Mesenchymal stem cell (in vitro differentiated cells and primary cell): ENCODE measurements at regions not wholly inside any gene's neighbourhood (a gene's known extent, or its start where the extent isn't known, plus 50 kb on each side); places are given as distances from the start of the nearest gene placed in this dataset.

ENCODE experiments used
- DNase-seq: peaks from one replicate; pipeline ENCODE4 v3.0.0-alpha.2; 2013
- H2AFZ ChIP-seq: one replicate; pipeline ENCODE4 v1.6.1; 2013; ENCODE audit warnings: low read depth, mild to moderate bottlenecking, control low read depth, inconsistent platforms, low read length, moderate library complexity
- H2AK5ac ChIP-seq: 2 replicates; pipeline ENCODE4 v1.6.1; 2013; ENCODE audit warnings: low read length, moderate library complexity, mild to moderate bottlenecking, inconsistent platforms; ENCODE audit not compliant: severe bottlenecking
- H2BK120ac ChIP-seq: one replicate; pipeline ENCODE4 v1.6.1; 2013; ENCODE audit warnings: low read depth, mild to moderate bottlenecking, inconsistent platforms, low read length, moderate library complexity
- H2BK12ac ChIP-seq, 2 experiments: one replicate each; pipeline ENCODE4 v1.6.1; 2013; ENCODE audit warnings: inconsistent platforms in 2 of 2, low read length in 2 of 2, mild to moderate bottlenecking in 2 of 2, moderate library complexity in 2 of 2, control low read depth in 1 of 2
- H2BK15ac ChIP-seq: one replicate; pipeline ENCODE4 v1.6.1; 2013; ENCODE audit warnings: mild to moderate bottlenecking, low read depth, inconsistent platforms; ENCODE audit not compliant: poor library complexity, severe bottlenecking
- H2BK5ac ChIP-seq: 2 replicates; pipeline ENCODE4 v1.6.1; 2013; ENCODE audit warnings: low read depth, mild to moderate bottlenecking, low read length, control low read depth, inconsistent platforms; ENCODE audit not compliant: poor library complexity, severe bottlenecking
- H3K14ac ChIP-seq, 2 experiments: one replicate each; pipeline ENCODE4 v1.6.1; 2013; ENCODE audit warnings: inconsistent platforms in 2 of 2, low read length in 2 of 2, control low read depth in 1 of 2, mild to moderate bottlenecking in 1 of 2, moderate library complexity in 1 of 2
- H3K18ac ChIP-seq, 2 experiments: one replicate each; pipeline ENCODE4 v1.6.1; 2013; ENCODE audit warnings: inconsistent platforms in 2 of 2, low read length in 2 of 2, control low read depth in 1 of 2, low read depth in 1 of 2, mild to moderate bottlenecking in 1 of 2
- H3K23ac ChIP-seq, 2 experiments: one replicate each; pipeline ENCODE4 v1.6.1; 2013; ENCODE audit warnings: inconsistent platforms in 2 of 2, low read length in 2 of 2, mild to moderate bottlenecking in 2 of 2, moderate library complexity in 2 of 2, control low read depth in 1 of 2
- H3K27ac ChIP-seq: 2 replicates; pipeline ENCODE4 v1.5.1; 2013; ENCODE audit warnings: mild to moderate bottlenecking, moderate library complexity, low read length, control low read depth, inconsistent platforms; ENCODE audit not compliant: poor library complexity, severe bottlenecking
- H3K27me3 ChIP-seq, 2 experiments: 2 replicates each; pipeline versions ENCODE4 v1.6.1 to v1.7.0; 2013; ENCODE audit warnings: low read length in 2 of 2, mild to moderate bottlenecking in 2 of 2, moderate library complexity in 2 of 2, control low read depth in 1 of 2, inconsistent platforms in 1 of 2; ENCODE audit not compliant: control insufficient read depth in 1 of 2, insufficient read depth in 1 of 2
- H3K36me3 ChIP-seq, 2 experiments: 2 replicates each; pipeline versions ENCODE4 v1.6.1 to v1.7.0; 2013; ENCODE audit warnings: low read length in 2 of 2, control low read depth in 1 of 2, inconsistent platforms in 1 of 2, low read depth in 1 of 2, mild to moderate bottlenecking in 1 of 2; ENCODE audit not compliant: insufficient read depth in 2 of 2, control insufficient read depth in 1 of 2
- H3K4ac ChIP-seq, 2 experiments: one replicate each; pipeline ENCODE4 v1.6.1; 2013; ENCODE audit warnings: inconsistent platforms in 2 of 2, low read length in 2 of 2, mild to moderate bottlenecking in 2 of 2, moderate library complexity in 2 of 2, control low read depth in 1 of 2, low read depth in 1 of 2
- H3K4me1 ChIP-seq: 2 replicates; pipeline ENCODE4 v1.6.1; 2013; ENCODE audit warnings: low read depth, low read length, control low read depth; ENCODE audit not compliant: control insufficient read depth, insufficient read depth
- H3K4me2 ChIP-seq: 2 replicates; pipeline ENCODE4 v1.6.1; 2013; ENCODE audit warnings: low read length, mild to moderate bottlenecking, inconsistent platforms; ENCODE audit not compliant: poor library complexity, severe bottlenecking
- H3K4me3 ChIP-seq, 2 experiments: 2 replicates each; pipeline versions ENCODE4 v1.5.1 to v1.7.0; 2013; ENCODE audit warnings: low read length in 2 of 2, mild to moderate bottlenecking in 2 of 2, control low read depth in 1 of 2, low read depth in 1 of 2; ENCODE audit not compliant: insufficient read depth in 1 of 2
- H3K79me1 ChIP-seq: replicated peaks from 2 replicates; pipeline ENCODE4 v1.6.1; 2013; ENCODE audit warnings: mild to moderate bottlenecking, control low read depth, low read length, inconsistent platforms; ENCODE audit not compliant: poor library complexity, severe bottlenecking
- H3K9ac ChIP-seq: 2 replicates; pipeline ENCODE4 v1.7.0; 2013; ENCODE audit warnings: mild to moderate bottlenecking, low read length, moderate library complexity
- H3K9me3 ChIP-seq: 2 replicates; pipeline ENCODE4 v1.7.0; 2013; ENCODE audit warnings: mild to moderate bottlenecking, low read length; ENCODE audit not compliant: control insufficient read depth
- H4K8ac ChIP-seq: one replicate; pipeline ENCODE4 v1.6.1; 2013; ENCODE audit warnings: inconsistent platforms, mild to moderate bottlenecking, low read length, moderate library complexity
- H4K91ac ChIP-seq: one replicate; pipeline ENCODE4 v1.6.1; 2013; ENCODE audit warnings: mild to moderate bottlenecking, low read length, inconsistent platforms
- WGBS: methylation state at CpG from one replicate; pipeline ENCODE4 v1.1.7; 2013; ENCODE audit warnings: mixed read lengths; 5-methylcytosine and 5-hydroxymethylcytosine counted together

GRCh38 chr13:54226876-54227275 lies 1198.3 kb downstream of the OLFM4 start:
- H3K4me1 ChIP-seq: no peaks in the 10 kb centered on the region
- H3K23ac ChIP-seq: no peak overlapping the region
- no peak for DNase-seq
- H3K27ac ChIP-seq: no peak overlapping the region
- no peak overlapping the region for H3K14ac ChIP-seq
- no peak overlapping the region for H3K4me3 ChIP-seq
- WGBS: 82% methylated on average over 1 of the region's 1 CpG
- no peak overlapping the region for H2BK120ac ChIP-seq
- H3K79me1 ChIP-seq: no peaks in the 10 kb centered on the region
- H4K8ac ChIP-seq: no peak overlapping the region
- H2AK5ac ChIP-seq: no peak overlapping the region
- H3K4ac ChIP-seq: no peak overlapping the region
- H3K9ac ChIP-seq: no peak overlapping the region
- H3K36me3 ChIP-seq: no peaks in the 10 kb centered on the region
- no peak overlapping the region for H2AFZ ChIP-seq
- no peak overlapping the region for H2BK15ac ChIP-seq
- no peaks in the 10 kb centered on the region for H3K27me3 ChIP-seq
- H4K91ac ChIP-seq: no peak overlapping the region
- no peak overlapping the region for H3K4me2 ChIP-seq
- H2BK5ac ChIP-seq: no peak overlapping the region
- H3K18ac ChIP-seq: no peak overlapping the region
- peaks cover 28% of the 10 kb centered on the region for H3K9me3 ChIP-seq
- no peak overlapping the region for H2BK12ac ChIP-seq

GRCh38 chr13:54232700-54233099 lies 1204.1 kb downstream of the OLFM4 start:
- Histone ChIP-seq H3K9ac (no peak overlapping the region), H3K18ac (no peak overlapping the region), H3K79me1 (no peaks in the 10 kb centered on the region), H3K36me3 (no peaks in the 10 kb centered on the region), H2AK5ac (no peak overlapping the region), H3K14ac (no peak overlapping the region), H3K27ac (no peak overlapping the region), H3K4me2 (no peak overlapping the region), H2BK120ac (no peak overlapping the region), H3K9me3 (peaks cover 33% of the 10 kb centered on the region), H2AFZ (no peak overlapping the region), H4K91ac (no peak overlapping the region), H3K4ac (no peak overlapping the region), H2BK5ac (no peak overlapping the region), H2BK12ac (no peak overlapping the region), H3K23ac (no peak overlapping the region), H3K4me1 (no peaks in the 10 kb centered on the region), H3K27me3 (no peaks in the 10 kb centered on the region), H3K4me3 (no peak overlapping the region), H2BK15ac (no peak overlapping the region), H4K8ac (no peak overlapping the region)
- WGBS: no CpG with 5 or more reads among the region's 1 CpG
- DNase-seq: no peak

- Histone ChIP-seq H3K79me1 (no peaks in the 10 kb centered on the region), H3K36me3 (no peaks in the 10 kb centered on the region), H3K9me3 (peaks cover 30% of the 10 kb centered on the region), H2BK15ac (no peak overlapping the region), H2AK5ac (no peak overlapping the region), H2BK12ac (no peak overlapping the region), H4K91ac (no peak overlapping the region), H3K4me2 (no peak overlapping the region), H3K14ac (no peak overlapping the region), H3K9ac (no peak overlapping the region), H4K8ac (no peak overlapping the region), H2AFZ (no peak overlapping the region), H3K27ac (no peak overlapping the region), H2BK5ac (no peak overlapping the region), H3K4ac (no peak overlapping the region), H3K4me3 (no peak overlapping the region), H3K18ac (no peak overlapping the region), H3K4me1 (no peaks in the 10 kb centered on the region), H3K27me3 (no peaks in the 10 kb centered on the region), H2BK120ac (no peak overlapping the region), H3K23ac (no peak overlapping the region)
- 100% methylated on average over 5 of the region's 7 CpGs for WGBS
- no peak for DNase-seq
Measured at GRCh38 chr13:54234607-54235006, 1206.0 kb downstream of the OLFM4 start.

- no peak overlapping the region for H3K27ac ChIP-seq
- no peak overlapping the region for H2AFZ ChIP-seq
- no peaks in the 10 kb centered on the region for H3K36me3 ChIP-seq
Measured at GRCh38 chr13:54241719-54242118, 1213.1 kb downstream of the OLFM4 start.

More at GRCh38 chr13:54241719-54242118, 1213.1 kb downstream of the OLFM4 start:
- no peaks in the 10 kb centered on the region for H3K27me3 ChIP-seq
- H3K23ac ChIP-seq: no peak overlapping the region
- H3K4me3 ChIP-seq: no peak overlapping the region
- no peak overlapping the region for H2AK5ac ChIP-seq
- no peaks in the 10 kb centered on the region for H3K79me1 ChIP-seq
- H2BK12ac ChIP-seq: no peak overlapping the region
- no peak overlapping the region for H2BK120ac ChIP-seq
- H4K8ac ChIP-seq: no peak overlapping the region
- no peak overlapping the region for H3K9ac ChIP-seq
- no peak for DNase-seq
- H3K18ac ChIP-seq: no peak overlapping the region
- no peak overlapping the region for H2BK15ac ChIP-seq
- no peak overlapping the region for H3K4ac ChIP-seq
- no peaks in the 10 kb centered on the region for H3K4me1 ChIP-seq
- no peak overlapping the region for H3K14ac ChIP-seq
- no peak overlapping the region for H4K91ac ChIP-seq
- H3K9me3 ChIP-seq: peaks cover 3% of the 10 kb centered on the region
- no peak overlapping the region for H2BK5ac ChIP-seq
- no peak overlapping the region for H3K4me2 ChIP-seq
